HL-60 (cell line): ENCODE measurements at regions not wholly inside any gene's neighbourhood (a gene's known extent, or its start where the extent isn't known, plus 50 kb on each side); places are given as distances from the start of the nearest gene placed in this dataset.

Experiments used
- DNase-seq, 2 experiments: peaks; one replicate each; pipeline ENCODE4 v3.0.0-alpha.2; 2010 to 2020; ENCODE audit warnings: low read depth in 1 of 2, low spot score in 1 of 2
- H3K27ac ChIP-seq: fragments of 250-450 bp; sonication (Bioruptor Pico); replicated peaks from 2 replicates; pipeline ENCODE4 v1.5.1; 2020; ENCODE audit warnings: mild to moderate bottlenecking, moderate library complexity
- H3K27me3 ChIP-seq: fragments of 250-450 bp; sonication (Bioruptor Pico); 2 replicates; pipeline ENCODE4 v1.5.1; 2021; ENCODE audit warnings: mild to moderate bottlenecking, moderate library complexity; ENCODE audit not compliant: insufficient read depth, poor library complexity, severe bottlenecking
- H3K4me3 ChIP-seq: replicated peaks from 2 replicates; pipeline ENCODE4 v1.5.1; 2011; ENCODE audit warnings: mild to moderate bottlenecking, control low read depth, low read length; ENCODE audit not compliant: insufficient read depth
- CTCF ChIP-seq: IDR thresholded peaks from one replicate; pipeline ENCODE4 v1.5.1; 2011; ENCODE audit warnings: low read length, control low read depth, inconsistent platforms; ENCODE audit not compliant: insufficient read depth
- GABPA ChIP-seq: IDR thresholded peaks from 2 replicates; pipeline ENCODE4 v1.6.1; 2012; ENCODE audit warnings: low read depth
- POLR2AphosphoS5 ChIP-seq: IDR thresholded peaks from 2 replicates; pipeline ENCODE4 v1.6.1; 2012; ENCODE audit warnings: low read depth
- REST ChIP-seq: IDR thresholded peaks from 2 replicates; pipeline ENCODE4 v1.6.1; 2012; ENCODE audit warnings: low read depth; ENCODE audit not compliant: insufficient replicate concordance
- SPI1 ChIP-seq: IDR thresholded peaks from 2 replicates; pipeline ENCODE4 v1.6.1; 2012; ENCODE audit warnings: low read depth, mild to moderate bottlenecking, borderline replicate concordance

- Histone ChIP-seq H3K4me3 (no peak overlapping the region), H3K27me3 (peaks cover 3% of the 10 kb centered on the region), H3K27ac (no peak overlapping the region)
- TF ChIP-seq POLR2AphosphoS5 (no peak), REST (no peak), GABPA (no peak), CTCF (no peak)
- no peak for DNase-seq
These were observed 73.4 kb upstream of the PPM1H start for GRCh38 chr12:63008372-63008771.

- no peak overlapping the region for H3K27ac ChIP-seq
- H3K27me3 ChIP-seq = peaks cover 3% of the 10 kb centered on the region
- no peak overlapping the region for H3K4me3 ChIP-seq
- no peak for DNase-seq
- TF ChIP-seq POLR2AphosphoS5 (no peak), GABPA (no peak), SPI1 (no peak), REST (no peak), CTCF (no peak)
These were observed 72.8 kb upstream of the PPM1H start for GRCh38 chr12:63007726-63008125.

- TF ChIP-seq REST (no peak), GABPA (no peak), SPI1 (no peak), CTCF (no peak), POLR2AphosphoS5 (no peak)
- DNase-seq = no peak
- Histone ChIP-seq H3K4me3 (no peak overlapping the region), H3K27ac (no peak overlapping the region), H3K27me3 (no peaks in the 10 kb centered on the region)
These were observed 71.6 kb upstream of the PPM1H start for GRCh38 chr12:63006536-63006935.
